ENCODE measurements at regions not wholly inside any gene's neighbourhood (a gene's known extent, or its start where the extent isn't known, plus 50 kb on each side); places are given as distances from the start of the nearest gene placed in this dataset.
"Not testable (repeated sequence)": the region's sequence is repeated elsewhere in the genome, so short reads cannot be mapped to it uniquely, and the experiment has no call there.

DNA sequence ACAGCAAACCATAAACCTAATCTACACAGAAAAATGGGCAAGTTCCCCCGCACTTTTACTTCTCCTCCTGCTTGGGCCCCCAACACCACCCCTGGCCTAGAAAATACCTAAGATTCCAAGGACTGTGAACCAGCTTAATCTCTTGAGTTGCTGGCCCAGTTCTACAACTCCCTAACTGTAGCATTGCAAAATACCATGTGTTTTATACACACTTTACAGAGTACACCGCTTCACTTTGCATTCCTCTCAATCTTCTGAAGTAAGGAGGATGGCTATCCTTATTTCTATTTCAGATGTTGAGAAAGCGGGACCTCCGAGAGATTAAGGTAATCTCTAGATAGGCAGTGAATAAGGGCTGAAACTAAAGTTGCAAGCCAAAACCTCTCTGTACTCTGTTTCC lies 408.3 kb upstream of the NR5A2 start:
- no peaks in the 10 kb centered on the region for H3K9me3 ChIP-seq (ENCODE audit: control insufficient read depth, insufficient read depth, low read depth, low read length)
- intact Hi-C loops (cut with micrococcal nuclease; ENCODE audit: unreplicated experiment), result no loop called here
- H3K4me3 ChIP-seq (ENCODE audit: low read depth in 2 of 2, low read length in 2 of 2), result no peak overlapping the region

DNA sequence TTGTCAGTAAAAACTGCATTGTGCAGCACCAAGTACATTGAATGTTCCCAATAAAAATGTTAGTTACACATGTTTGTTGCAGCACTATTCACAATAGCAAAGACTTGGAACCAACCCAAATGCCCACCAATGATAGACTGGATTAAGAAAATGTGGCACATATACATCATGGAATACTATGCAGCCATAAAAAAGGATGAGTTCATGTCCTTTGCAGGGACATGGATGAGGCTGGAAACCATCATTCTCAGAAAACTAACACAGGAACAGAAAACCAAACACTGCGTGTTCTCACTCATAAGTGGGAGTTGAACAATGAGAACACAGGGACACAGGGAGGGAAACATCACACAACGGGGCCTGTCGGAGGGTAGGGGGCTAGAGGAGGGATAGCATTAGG lies 401.3 kb upstream of the NR5A2 start:
- CTCF ChIA-PET; ATAC-seq; H3K4me1 ChIP-seq (ENCODE audit: control insufficient read depth, insufficient read depth, low read length); H3K36me3 ChIP-seq (ENCODE audit: control insufficient read depth, insufficient read depth, low read length); H3K27me3 ChIP-seq (ENCODE audit: control insufficient read depth, insufficient read depth, low read length); DNase-seq (ENCODE audit: low read depth, low spot score); H3K27ac ChIP-seq (ENCODE audit: low read length); H3K4me3 ChIP-seq (ENCODE audit: low read depth in 2 of 2, low read length in 2 of 2); H3K9me3 ChIP-seq (ENCODE audit: control insufficient read depth, insufficient read depth, low read depth, low read length); intact Hi-C loops (cut with micrococcal nuclease; ENCODE audit: unreplicated experiment); BruUV-seq (replicated peaks); in situ Hi-C loops (cut with HindIII; ENCODE audit: low pct_unique_long_range_greater_than_20kb, low sequenced_read_pairs); POLR2A ChIA-PET: not testable (repeated sequence)

More for the DNA sequence above, 408.3 kb upstream of the NR5A2 start:
- H3K4me1 ChIP-seq (ENCODE audit: control insufficient read depth, insufficient read depth, low read length), result no peaks in the 10 kb centered on the region
- CTCF ChIA-PET, result no interaction called here
- TF ChIP-seq SIN3A (IDR thresholded peaks at IDR 0.05; ENCODE audit: borderline replicate concordance, insufficient read depth, low read depth, low read length) (no peak), POLR2AphosphoS5 (IDR thresholded peaks at IDR 0.05; ENCODE audit: low read depth, low read length) (no peak), TCF7L2 (IDR thresholded peaks at IDR 0.05; ENCODE audit: low read depth, low read length) (no peak)
- TF ChIP-seq, protein P1, sequence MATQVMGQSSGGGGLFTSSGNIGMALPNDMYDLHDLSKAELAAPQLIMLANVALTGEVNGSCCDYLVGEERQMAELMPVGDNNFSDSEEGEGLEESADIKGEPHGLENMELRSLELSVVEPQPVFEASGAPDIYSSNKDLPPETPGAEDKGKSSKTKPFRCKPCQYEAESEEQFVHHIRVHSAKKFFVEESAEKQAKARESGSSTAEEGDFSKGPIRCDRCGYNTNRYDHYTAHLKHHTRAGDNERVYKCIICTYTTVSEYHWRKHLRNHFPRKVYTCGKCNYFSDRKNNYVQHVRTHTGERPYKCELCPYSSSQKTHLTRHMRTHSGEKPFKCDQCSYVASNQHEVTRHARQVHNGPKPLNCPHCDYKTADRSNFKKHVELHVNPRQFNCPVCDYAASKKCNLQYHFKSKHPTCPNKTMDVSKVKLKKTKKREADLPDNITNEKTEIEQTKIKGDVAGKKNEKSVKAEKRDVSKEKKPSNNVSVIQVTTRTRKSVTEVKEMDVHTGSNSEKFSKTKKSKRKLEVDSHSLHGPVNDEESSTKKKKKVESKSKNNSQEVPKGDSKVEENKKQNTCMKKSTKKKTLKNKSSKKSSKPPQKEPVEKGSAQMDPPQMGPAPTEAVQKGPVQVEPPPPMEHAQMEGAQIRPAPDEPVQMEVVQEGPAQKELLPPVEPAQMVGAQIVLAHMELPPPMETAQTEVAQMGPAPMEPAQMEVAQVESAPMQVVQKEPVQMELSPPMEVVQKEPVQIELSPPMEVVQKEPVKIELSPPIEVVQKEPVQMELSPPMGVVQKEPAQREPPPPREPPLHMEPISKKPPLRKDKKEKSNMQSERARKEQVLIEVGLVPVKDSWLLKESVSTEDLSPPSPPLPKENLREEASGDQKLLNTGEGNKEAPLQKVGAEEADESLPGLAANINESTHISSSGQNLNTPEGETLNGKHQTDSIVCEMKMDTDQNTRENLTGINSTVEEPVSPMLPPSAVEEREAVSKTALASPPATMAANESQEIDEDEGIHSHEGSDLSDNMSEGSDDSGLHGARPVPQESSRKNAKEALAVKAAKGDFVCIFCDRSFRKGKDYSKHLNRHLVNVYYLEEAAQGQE (IDR thresholded peaks at IDR 0.05; ENCODE audit: insufficient read depth in 1 of 2, low read depth in 2 of 2, low read length in 1 of 2), result no peak
- TF ChIP-seq, protein P2, sequence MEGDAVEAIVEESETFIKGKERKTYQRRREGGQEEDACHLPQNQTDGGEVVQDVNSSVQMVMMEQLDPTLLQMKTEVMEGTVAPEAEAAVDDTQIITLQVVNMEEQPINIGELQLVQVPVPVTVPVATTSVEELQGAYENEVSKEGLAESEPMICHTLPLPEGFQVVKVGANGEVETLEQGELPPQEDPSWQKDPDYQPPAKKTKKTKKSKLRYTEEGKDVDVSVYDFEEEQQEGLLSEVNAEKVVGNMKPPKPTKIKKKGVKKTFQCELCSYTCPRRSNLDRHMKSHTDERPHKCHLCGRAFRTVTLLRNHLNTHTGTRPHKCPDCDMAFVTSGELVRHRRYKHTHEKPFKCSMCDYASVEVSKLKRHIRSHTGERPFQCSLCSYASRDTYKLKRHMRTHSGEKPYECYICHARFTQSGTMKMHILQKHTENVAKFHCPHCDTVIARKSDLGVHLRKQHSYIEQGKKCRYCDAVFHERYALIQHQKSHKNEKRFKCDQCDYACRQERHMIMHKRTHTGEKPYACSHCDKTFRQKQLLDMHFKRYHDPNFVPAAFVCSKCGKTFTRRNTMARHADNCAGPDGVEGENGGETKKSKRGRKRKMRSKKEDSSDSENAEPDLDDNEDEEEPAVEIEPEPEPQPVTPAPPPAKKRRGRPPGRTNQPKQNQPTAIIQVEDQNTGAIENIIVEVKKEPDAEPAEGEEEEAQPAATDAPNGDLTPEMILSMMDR (IDR thresholded peaks at IDR 0.05), result no peak
- ATAC-seq (no peak), DNase-seq (ENCODE audit: low read depth, low spot score) (no peak)
- POLR2A ChIA-PET, result no interaction called here
- no peaks in the 10 kb centered on the region for H3K27me3 ChIP-seq (ENCODE audit: control insufficient read depth, insufficient read depth, low read length)
- no peak overlapping the region for H3K27ac ChIP-seq (ENCODE audit: low read length)
- BruUV-seq (replicated peaks), result no TSS peak
- in situ Hi-C loops (cut with HindIII; ENCODE audit: low pct_unique_long_range_greater_than_20kb, low sequenced_read_pairs), result no loop called here
- no peaks in the 10 kb centered on the region for H3K36me3 ChIP-seq (ENCODE audit: control insufficient read depth, insufficient read depth, low read length)

DNA sequence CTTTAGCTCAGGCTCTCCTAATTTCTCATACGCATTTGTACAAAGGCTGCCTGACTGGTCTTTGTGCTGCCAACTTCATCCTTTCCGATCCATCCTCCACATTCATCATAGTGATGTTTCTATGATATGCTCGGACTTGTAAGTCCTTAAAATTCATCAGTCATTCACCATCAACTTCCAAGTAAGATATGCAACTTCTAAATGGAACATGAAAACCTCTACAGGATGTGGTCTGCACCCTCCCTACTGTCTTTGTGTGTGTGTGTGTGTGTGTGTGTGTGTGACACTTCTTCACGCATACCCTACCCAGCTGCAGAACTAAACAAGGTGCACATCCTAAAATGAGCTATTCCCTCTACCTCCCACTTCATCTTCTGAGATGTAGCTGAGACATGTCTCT lies 397.9 kb upstream of the NR5A2 start:
- ATAC-seq, result no peak
- intact Hi-C loops (cut with micrococcal nuclease; ENCODE audit: unreplicated experiment) (no loop called here), in situ Hi-C loops (cut with HindIII; ENCODE audit: low pct_unique_long_range_greater_than_20kb, low sequenced_read_pairs) (no loop called here)
- no TSS peak for BruUV-seq (replicated peaks)
- POLR2A ChIA-PET, result no interaction called here
- no peaks in the 10 kb centered on the region; the same call in 1 of the 2 replicates for H3K27me3 ChIP-seq (ENCODE audit: control insufficient read depth, insufficient read depth, low read length)
- CTCF ChIA-PET, result no interaction called here
- no peak for DNase-seq (ENCODE audit: low read depth, low spot score)
- H3K9me3 ChIP-seq (ENCODE audit: control insufficient read depth, insufficient read depth, low read depth, low read length), result no peaks in the 10 kb centered on the region
- no peak overlapping the region for H3K27ac ChIP-seq (ENCODE audit: low read length)
- no peak overlapping the region for H3K4me3 ChIP-seq (ENCODE audit: low read depth in 2 of 2, low read length in 2 of 2)
- H3K4me1 ChIP-seq (ENCODE audit: control insufficient read depth, insufficient read depth, low read length), result no peaks in the 10 kb centered on the region
- no peaks in the 10 kb centered on the region for H3K36me3 ChIP-seq (ENCODE audit: control insufficient read depth, insufficient read depth, low read length)
- TF ChIP-seq SIN3A (IDR thresholded peaks at IDR 0.05; ENCODE audit: borderline replicate concordance, insufficient read depth, low read depth, low read length) (no peak), POLR2AphosphoS5 (IDR thresholded peaks at IDR 0.05; ENCODE audit: low read depth, low read length) (no peak), TCF7L2 (IDR thresholded peaks at IDR 0.05; ENCODE audit: low read depth, low read length) (no peak)
- TF ChIP-seq, protein P1 (IDR thresholded peaks at IDR 0.05; ENCODE audit: insufficient read depth in 1 of 2, low read depth in 2 of 2, low read length in 1 of 2), result no peak
- TF ChIP-seq, protein P2 (IDR thresholded peaks at IDR 0.05), result no peak
